Glutamatergic neuron (in vitro differentiated cells): ENCODE measurements at regions not wholly inside any gene's neighbourhood (a gene's known extent, or its start where the extent isn't known, plus 50 kb on each side); places are given as distances from the start of the nearest gene placed in this dataset.

Source experiments
- DNase-seq: peaks from one replicate; pipeline ENCODE4 v3.0.0; 2022
- H3K27ac Mint-ChIP-seq: one replicate; pipeline ENCODE4 v1.8.0; 2020; ENCODE audit warnings: mild to moderate bottlenecking, mixed read lengths, inconsistent platforms; ENCODE audit not compliant: unreplicated experiment
- H3K27me3 Mint-ChIP-seq: one replicate; pipeline ENCODE4 v1.8.0; 2020; ENCODE audit warnings: mild to moderate bottlenecking, moderate library complexity, mixed read lengths, inconsistent platforms; ENCODE audit not compliant: unreplicated experiment
- H3K36me3 Mint-ChIP-seq: one replicate; pipeline ENCODE4 v1.8.0; 2020; ENCODE audit warnings: mild to moderate bottlenecking, mixed read lengths, inconsistent platforms; ENCODE audit not compliant: unreplicated experiment
- H3K4me1 Mint-ChIP-seq: one replicate; pipeline ENCODE4 v1.8.0; 2020; ENCODE audit warnings: mild to moderate bottlenecking, low read depth, mixed read lengths, inconsistent platforms; ENCODE audit not compliant: unreplicated experiment
- H3K4me3 Mint-ChIP-seq: one replicate; pipeline ENCODE4 v1.8.0; 2020; ENCODE audit warnings: mild to moderate bottlenecking, mixed read lengths, inconsistent platforms; ENCODE audit not compliant: unreplicated experiment
- H3K9me3 Mint-ChIP-seq: one replicate; pipeline ENCODE4 v1.8.0; 2020; ENCODE audit warnings: mild to moderate bottlenecking, moderate library complexity, mixed read lengths, inconsistent platforms; ENCODE audit not compliant: unreplicated experiment
- CTCF ChIP-seq: fragments of 200-600 bp; sonication (generic); IDR thresholded peaks from one replicate; pipeline ENCODE4 v1.5.0; 2021; ENCODE audit not compliant: partially characterized antibody, unreplicated experiment

- DNase-seq: no peak
- Mint-ChIP-seq H3K4me1 (no peaks in the 10 kb centered on the region), H3K4me3 (no peak overlapping the region), H3K36me3 (no peaks in the 10 kb centered on the region), H3K9me3 (no peaks in the 10 kb centered on the region), H3K27ac (no peak overlapping the region), H3K27me3 (no peaks in the 10 kb centered on the region)
- no peak for TF ChIP-seq CTCF
Observed at GRCh38 chr3:70726961-70727360, 414.5 kb upstream of the MDFIC2 start.

- H3K27ac Mint-ChIP-seq: no peak overlapping the region
- no peaks in the 10 kb centered on the region for H3K9me3 Mint-ChIP-seq
- no peak for DNase-seq
- H3K36me3 Mint-ChIP-seq: no peaks in the 10 kb centered on the region
- H3K4me3 Mint-ChIP-seq: no peak overlapping the region
- H3K4me1 Mint-ChIP-seq: no peaks in the 10 kb centered on the region
- no peaks in the 10 kb centered on the region for H3K27me3 Mint-ChIP-seq
- no peak for TF ChIP-seq CTCF
Observed at GRCh38 chr3:70726096-70726938, 413.9 kb upstream of the MDFIC2 start.

GRCh38 chr3:70722018-70722417 lies 409.6 kb upstream of the MDFIC2 start:
- H3K36me3 Mint-ChIP-seq: no peaks in the 10 kb centered on the region
- H3K9me3 Mint-ChIP-seq: no peaks in the 10 kb centered on the region
- no peaks in the 10 kb centered on the region for H3K27me3 Mint-ChIP-seq
- no peak overlapping the region for H3K4me3 Mint-ChIP-seq
- peaks cover 3% of the 10 kb centered on the region for H3K4me1 Mint-ChIP-seq
- no peak overlapping the region for H3K27ac Mint-ChIP-seq
- DNase-seq: no peak
- TF ChIP-seq CTCF: no peak

GRCh38 chr3:70716832-70717231 lies 404.4 kb upstream of the MDFIC2 start:
- no peak for DNase-seq
- Mint-ChIP-seq H3K27ac (no peak overlapping the region), H3K9me3 (peaks cover 12% of the 10 kb centered on the region), H3K27me3 (peaks cover 2% of the 10 kb centered on the region), H3K36me3 (peaks cover 15% of the 10 kb centered on the region), H3K4me1 (peaks cover 3% of the 10 kb centered on the region), H3K4me3 (no peak overlapping the region)
- TF ChIP-seq CTCF: no peak

GRCh38 chr3:70712449-70713082 lies 400.1 kb upstream of the MDFIC2 start:
- Mint-ChIP-seq H3K27ac (no peak overlapping the region), H3K4me3 (no peak overlapping the region), H3K36me3 (peaks cover 21% of the 10 kb centered on the region), H3K9me3 (peaks cover 12% of the 10 kb centered on the region), H3K27me3 (peaks cover 3% of the 10 kb centered on the region), H3K4me1 (no peaks in the 10 kb centered on the region)
- TF ChIP-seq CTCF: no peak
- no peak for DNase-seq
